ENCODE measurements at regions not wholly inside any gene's neighbourhood (a gene's known extent, or its start where the extent isn't known, plus 50 kb on each side); places are given as distances from the start of the nearest gene placed in this dataset. TPM values are rescaled to one million over a fixed set of nuclear protein-coding genes. Genes with fewer than 3 reads are reported as not detected.

- peaks cover under 1% of the 10 kb centered on the region for H3K27me3 Mint-ChIP-seq
- ChIA-PET POLR2A (no interaction called here), CTCF (no interaction called here)
- no peak overlapping the region for H3K4me3 Mint-ChIP-seq
- no peaks in the 10 kb centered on the region for H3K4me1 Mint-ChIP-seq
- peaks cover 4% of the 10 kb centered on the region for H3K9me3 Mint-ChIP-seq
- H3K36me3 Mint-ChIP-seq (ENCODE audit: low read depth): no peaks in the 10 kb centered on the region
- DNase-seq: no peak
- H3K27ac Mint-ChIP-seq: no peak overlapping the region
These were observed 469.3 kb downstream of the TBC1D22A start for GRCh38 chr22:47231759-47232158.

GRCh38 chr22:47230741-47231140, 468.3 kb downstream of the TBC1D22A start:
- ChIA-PET POLR2A (no interaction called here), CTCF (interaction anchor here (0.6 kb wide), 1 partner anchor 492 kb away, joined by 5 read pairs; no protein-coding TSS in a partner anchor)
- no peak overlapping the region for H3K27ac Mint-ChIP-seq
- H3K9me3 Mint-ChIP-seq: peaks cover 4% of the 10 kb centered on the region
- DNase-seq: no peak
- H3K4me3 Mint-ChIP-seq: no peak overlapping the region
- peaks cover 3% of the 10 kb centered on the region for H3K27me3 Mint-ChIP-seq
- no peaks in the 10 kb centered on the region for H3K36me3 Mint-ChIP-seq (ENCODE audit: low read depth)
- H3K4me1 Mint-ChIP-seq: no peaks in the 10 kb centered on the region

- Mint-ChIP-seq H3K27ac (no peak overlapping the region), H3K4me3 (no peak overlapping the region), H3K9me3 (peaks cover 4% of the 10 kb centered on the region), H3K4me1 (no peaks in the 10 kb centered on the region), H3K36me3 (ENCODE audit: low read depth) (no peaks in the 10 kb centered on the region), H3K27me3 (peaks cover 3% of the 10 kb centered on the region)
- DNase-seq: no peak
- CTCF ChIA-PET: interaction anchor here (0.6 kb wide), 1 partner anchor 492 kb away, joined by 5 read pairs; no protein-coding TSS in a partner anchor
- POLR2A ChIA-PET: no interaction called here
These were observed 467.8 kb downstream of the TBC1D22A start for GRCh38 chr22:47230251-47230650.

- H3K27ac Mint-ChIP-seq: no peak overlapping the region
- H3K27me3 Mint-ChIP-seq: peaks cover 3% of the 10 kb centered on the region
- ChIA-PET CTCF (no interaction called here), POLR2A (no interaction called here)
- H3K9me3 Mint-ChIP-seq: peaks cover 4% of the 10 kb centered on the region
- H3K4me3 Mint-ChIP-seq: no peak overlapping the region
- no peaks in the 10 kb centered on the region for H3K4me1 Mint-ChIP-seq
- H3K36me3 Mint-ChIP-seq (ENCODE audit: low read depth): no peaks in the 10 kb centered on the region
- no peak for DNase-seq
These were observed 466.3 kb downstream of the TBC1D22A start for GRCh38 chr22:47228767-47229166.

- Mint-ChIP-seq H3K27ac (no peak overlapping the region), H3K4me1 (no peaks in the 10 kb centered on the region), H3K27me3 (peaks cover 4% of the 10 kb centered on the region), H3K4me3 (no peak overlapping the region), H3K9me3 (no peaks in the 10 kb centered on the region), H3K36me3 (ENCODE audit: low read depth) (no peaks in the 10 kb centered on the region)
- CTCF ChIA-PET: interaction anchor here (0.5 kb wide), 1 partner anchor 1148 kb away, joined by 3 read pairs; no protein-coding TSS in a partner anchor
- POLR2A ChIA-PET: no interaction called here
- no peak for DNase-seq
These were observed 463.6 kb downstream of the TBC1D22A start for GRCh38 chr22:47225931-47226633.

- Mint-ChIP-seq H3K27ac (no peak overlapping the region), H3K4me3 (no peak overlapping the region), H3K36me3 (ENCODE audit: low read depth) (no peaks in the 10 kb centered on the region), H3K27me3 (peaks cover 4% of the 10 kb centered on the region), H3K4me1 (no peaks in the 10 kb centered on the region), H3K9me3 (no peaks in the 10 kb centered on the region)
- no peak for DNase-seq
- CTCF ChIA-PET: interaction anchor here (0.5 kb wide), 1 partner anchor 1149 kb away, joined by 3 read pairs; no protein-coding TSS in a partner anchor
- POLR2A ChIA-PET: no interaction called here
These were observed 462.9 kb downstream of the TBC1D22A start for GRCh38 chr22:47225080-47225930.

Small RNAs in the stretch of these regions (microRNA-seq; reads per million reads assigned to microRNA genes)
- not detected for gene MIR3201 (ENCODE audit: borderline microRNAs expressed, borderline replicate concordance)
- gene MIR3667 (ENCODE audit: borderline microRNAs expressed, borderline replicate concordance): 23.4 reads per million, percentile 52 among the genes with 10 or more reads in this experiment
- gene MIR4535 (ENCODE audit: borderline microRNAs expressed, borderline replicate concordance): not detected

All from activated CD4-positive, alpha-beta T cell treated with anti-CD3 and anti-CD28 coated beads, Interleukin-2, amount 10 ng/mL, durations not matched to agents 7 days and 5 days (primary cell).